Testis (tissue), 2 donors: ENCODE measurements at regions not wholly inside any gene's neighbourhood (a gene's known extent, or its start where the extent isn't known, plus 50 kb on each side); places are given as distances from the start of the nearest gene placed in this dataset.

Source experiments
- CTCF ChIP-seq, 3 experiments: fragments of 450-650 bp in 2 of 3; fragments of 200-600 bp in 1 of 3; sonication (generic) in 1 of 3; IDR thresholded peaks; one replicate each; pipeline ENCODE4 v1.5.1; 2016 to 2019; ENCODE audit warnings: antibody characterized with exemption in 3 of 3, mild to moderate bottlenecking in 2 of 3, moderate library complexity in 1 of 3
- POLR2A ChIP-seq: fragments of 450-650 bp; IDR thresholded peaks from one replicate; pipeline ENCODE4 v1.6.1; 2017; ENCODE audit warnings: antibody characterized with exemption, mild to moderate bottlenecking, moderate library complexity

GRCh38 chr2:8235419-8235818, 446.4 kb upstream of the ID2 start:
- TF ChIP-seq CTCF (IDR thresholded peaks at IDR 0.05): no peak
- no peak for TF ChIP-seq POLR2A
